ENCODE measurements at regions not wholly inside any gene's neighbourhood (a gene's known extent, or its start where the extent isn't known, plus 50 kb on each side); places are given as distances from the start of the nearest gene placed in this dataset.

DNA sequence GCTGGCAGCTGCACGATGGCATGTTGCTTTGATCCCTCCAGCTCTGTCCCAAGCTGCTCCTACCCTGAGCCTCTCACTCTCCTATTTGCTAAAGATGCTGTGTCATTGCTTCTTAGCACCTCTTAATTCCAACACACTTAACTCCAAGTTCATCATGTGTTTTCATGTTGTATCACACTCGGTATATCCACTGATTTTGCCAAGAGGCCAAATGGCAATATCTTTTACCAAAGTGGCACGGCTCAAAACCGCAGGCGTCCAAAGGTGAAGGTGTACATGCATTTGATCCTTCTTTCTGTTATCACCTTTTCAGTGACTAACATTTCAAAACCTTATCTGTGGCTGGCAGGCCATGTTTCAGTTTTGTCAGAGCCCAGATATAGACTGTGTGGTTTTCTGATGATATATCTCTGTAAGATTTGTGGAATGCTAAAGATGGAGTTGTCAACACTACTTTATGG lies 217.0 kb downstream of the TBX18 start (continued):
- TF ChIP-seq, protein P1, sequence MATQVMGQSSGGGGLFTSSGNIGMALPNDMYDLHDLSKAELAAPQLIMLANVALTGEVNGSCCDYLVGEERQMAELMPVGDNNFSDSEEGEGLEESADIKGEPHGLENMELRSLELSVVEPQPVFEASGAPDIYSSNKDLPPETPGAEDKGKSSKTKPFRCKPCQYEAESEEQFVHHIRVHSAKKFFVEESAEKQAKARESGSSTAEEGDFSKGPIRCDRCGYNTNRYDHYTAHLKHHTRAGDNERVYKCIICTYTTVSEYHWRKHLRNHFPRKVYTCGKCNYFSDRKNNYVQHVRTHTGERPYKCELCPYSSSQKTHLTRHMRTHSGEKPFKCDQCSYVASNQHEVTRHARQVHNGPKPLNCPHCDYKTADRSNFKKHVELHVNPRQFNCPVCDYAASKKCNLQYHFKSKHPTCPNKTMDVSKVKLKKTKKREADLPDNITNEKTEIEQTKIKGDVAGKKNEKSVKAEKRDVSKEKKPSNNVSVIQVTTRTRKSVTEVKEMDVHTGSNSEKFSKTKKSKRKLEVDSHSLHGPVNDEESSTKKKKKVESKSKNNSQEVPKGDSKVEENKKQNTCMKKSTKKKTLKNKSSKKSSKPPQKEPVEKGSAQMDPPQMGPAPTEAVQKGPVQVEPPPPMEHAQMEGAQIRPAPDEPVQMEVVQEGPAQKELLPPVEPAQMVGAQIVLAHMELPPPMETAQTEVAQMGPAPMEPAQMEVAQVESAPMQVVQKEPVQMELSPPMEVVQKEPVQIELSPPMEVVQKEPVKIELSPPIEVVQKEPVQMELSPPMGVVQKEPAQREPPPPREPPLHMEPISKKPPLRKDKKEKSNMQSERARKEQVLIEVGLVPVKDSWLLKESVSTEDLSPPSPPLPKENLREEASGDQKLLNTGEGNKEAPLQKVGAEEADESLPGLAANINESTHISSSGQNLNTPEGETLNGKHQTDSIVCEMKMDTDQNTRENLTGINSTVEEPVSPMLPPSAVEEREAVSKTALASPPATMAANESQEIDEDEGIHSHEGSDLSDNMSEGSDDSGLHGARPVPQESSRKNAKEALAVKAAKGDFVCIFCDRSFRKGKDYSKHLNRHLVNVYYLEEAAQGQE (IDR thresholded peaks at IDR 0.05; ENCODE audit: borderline replicate concordance): 0 out of 2 replicates have a peak, but pooled peaks have one; percentile 18
- TF ChIP-seq, protein P1 (CRISPR knock-in tag; IDR thresholded peaks at IDR 0.05; ENCODE audit: low read depth): no peak
- TF ChIP-seq NR2C1 (IDR thresholded peaks at IDR 0.05) (no peak), NR2C1 (tag; IDR thresholded peaks at IDR 0.05) (no peak), MAZ (CRISPR knock-in tag; conservative IDR thresholded peaks at IDR 0.05 in 1 of 2, IDR thresholded peaks at IDR 0.05 in 1 of 2) (peak; percentile 19 to 68; a peak in 2 of 4 replicates), MTA2 (IDR thresholded peaks at IDR 0.05; ENCODE audit: low read depth) (peak; percentile 91), TCF3 (CRISPR knock-in tag; IDR thresholded peaks at IDR 0.05) (peak; percentile 91), GATA2 (CRISPR knock-in tag; IDR thresholded peaks at IDR 0.05) (peak; percentile 63), RCOR1 (IDR thresholded peaks at IDR 0.05; ENCODE audit: borderline replicate concordance in 1 of 2, low read depth in 2 of 2, low read length in 2 of 2) (peak; percentile 92 to 99), CBX2 (IDR thresholded peaks at IDR 0.05; ENCODE audit: insufficient read depth, low read length, poor library complexity, severe bottlenecking) (no peak), ZEB2 (IDR thresholded peaks at IDR 0.05) (peak; percentile 98), ZNF175 (CRISPR knock-in tag; IDR thresholded peaks at IDR 0.05; ENCODE audit: low read depth) (peak; percentile 78; the same call in 1 of the 2 replicates), BCOR (IDR thresholded peaks at IDR 0.05) (peak; percentile 68; the same call in 1 of the 2 replicates), PML (IDR thresholded peaks at IDR 0.05; ENCODE audit: low read length) (peak; percentile 97), FOXM1 (IDR thresholded peaks at IDR 0.05; ENCODE audit: low read depth) (peak; percentile 93), FOXM1 (CRISPR knock-in tag; IDR thresholded peaks at IDR 0.05; ENCODE audit: low read depth) (no peak)
- TF ChIP-seq, protein P2, sequence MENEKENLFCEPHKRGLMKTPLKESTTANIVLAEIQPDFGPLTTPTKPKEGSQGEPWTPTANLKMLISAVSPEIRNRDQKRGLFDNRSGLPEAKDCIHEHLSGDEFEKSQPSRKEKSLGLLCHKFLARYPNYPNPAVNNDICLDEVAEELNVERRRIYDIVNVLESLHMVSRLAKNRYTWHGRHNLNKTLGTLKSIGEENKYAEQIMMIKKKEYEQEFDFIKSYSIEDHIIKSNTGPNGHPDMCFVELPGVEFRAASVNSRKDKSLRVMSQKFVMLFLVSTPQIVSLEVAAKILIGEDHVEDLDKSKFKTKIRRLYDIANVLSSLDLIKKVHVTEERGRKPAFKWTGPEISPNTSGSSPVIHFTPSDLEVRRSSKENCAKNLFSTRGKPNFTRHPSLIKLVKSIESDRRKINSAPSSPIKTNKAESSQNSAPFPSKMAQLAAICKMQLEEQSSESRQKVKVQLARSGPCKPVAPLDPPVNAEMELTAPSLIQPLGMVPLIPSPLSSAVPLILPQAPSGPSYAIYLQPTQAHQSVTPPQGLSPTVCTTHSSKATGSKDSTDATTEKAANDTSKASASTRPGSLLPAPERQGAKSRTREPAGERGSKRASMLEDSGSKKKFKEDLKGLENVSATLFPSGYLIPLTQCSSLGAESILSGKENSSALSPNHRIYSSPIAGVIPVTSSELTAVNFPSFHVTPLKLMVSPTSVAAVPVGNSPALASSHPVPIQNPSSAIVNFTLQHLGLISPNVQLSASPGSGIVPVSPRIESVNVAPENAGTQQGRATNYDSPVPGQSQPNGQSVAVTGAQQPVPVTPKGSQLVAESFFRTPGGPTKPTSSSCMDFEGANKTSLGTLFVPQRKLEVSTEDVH (IDR thresholded peaks at IDR 0.05; ENCODE audit: low read depth, partially characterized antibody): peak; percentile 43

Data from K562 (cell line).